ENCODE measurements at regions not wholly inside any gene's neighbourhood (a gene's known extent, or its start where the extent isn't known, plus 50 kb on each side); places are given as distances from the start of the nearest gene placed in this dataset.

DNA sequence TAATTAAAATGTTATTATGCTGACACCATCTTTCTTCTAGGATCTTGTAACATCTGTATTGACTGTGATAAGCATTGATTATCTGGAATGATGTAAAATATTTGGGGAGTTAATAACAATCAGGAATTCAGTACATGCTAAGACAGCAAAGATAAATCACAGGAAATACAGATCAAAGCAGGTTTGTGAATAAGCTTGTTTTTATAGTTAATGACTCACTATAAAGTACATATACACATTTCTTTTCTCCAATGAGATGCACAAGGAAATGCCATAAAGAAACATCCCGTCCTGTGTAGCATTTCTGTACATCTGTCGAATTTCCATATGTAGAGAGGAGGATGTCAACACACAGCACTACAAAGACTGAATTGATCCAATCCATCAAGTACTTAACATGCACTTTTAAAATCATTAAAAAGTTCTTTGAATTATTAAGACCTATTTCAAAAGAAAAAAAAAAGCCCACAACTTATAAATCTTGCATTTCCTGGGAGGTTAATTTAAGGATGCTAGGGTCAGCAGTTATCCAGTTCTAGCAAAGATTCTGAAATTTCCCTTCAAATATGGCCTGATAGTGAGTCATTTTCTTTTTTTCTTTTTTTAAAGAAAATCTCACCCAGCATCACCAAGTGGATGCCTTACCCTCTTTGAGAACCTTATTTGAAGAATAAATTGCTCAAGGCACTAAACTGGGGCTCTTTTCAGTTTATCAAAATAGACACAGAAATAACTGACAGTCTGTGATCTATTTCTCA lies 243.2 kb upstream of the NR5A2 start:
- Mint-ChIP-seq H3K36me3 (ENCODE audit: low read depth) (no peaks in the 10 kb centered on the region), H3K27ac (no peak overlapping the region), H3K4me1 (ENCODE audit: low read depth) (no peaks in the 10 kb centered on the region), H3K4me3 (no peak overlapping the region), H3K9me3 (no peaks in the 10 kb centered on the region), H3K27me3 (peaks cover 9% of the 10 kb centered on the region)
- no peak for DNase-seq

DNA sequence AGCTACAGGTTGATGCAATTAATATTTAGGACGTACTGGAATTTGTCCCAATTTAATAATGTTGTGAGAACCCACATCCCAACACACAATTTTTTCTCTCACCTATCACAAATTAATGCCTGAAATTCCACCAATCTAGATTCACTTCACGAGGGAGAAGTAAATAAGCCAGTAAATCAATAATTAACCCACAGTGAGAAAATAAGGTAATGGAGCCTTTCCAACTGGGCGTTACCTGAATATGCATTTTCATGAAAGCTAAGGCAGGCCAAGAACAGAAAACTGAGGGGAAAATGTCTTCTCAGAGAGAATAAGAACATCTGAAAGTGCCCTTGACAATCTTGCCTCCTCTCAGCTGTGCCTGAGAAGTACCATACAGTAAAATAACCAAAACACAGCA lies 240.8 kb upstream of the NR5A2 start:
- DNase-seq = no peak
- Mint-ChIP-seq H3K27me3 (peaks cover 9% of the 10 kb centered on the region), H3K36me3 (ENCODE audit: low read depth) (no peaks in the 10 kb centered on the region), H3K4me1 (ENCODE audit: low read depth) (no peaks in the 10 kb centered on the region), H3K27ac (no peak overlapping the region), H3K9me3 (no peaks in the 10 kb centered on the region), H3K4me3 (no peak overlapping the region)

DNA sequence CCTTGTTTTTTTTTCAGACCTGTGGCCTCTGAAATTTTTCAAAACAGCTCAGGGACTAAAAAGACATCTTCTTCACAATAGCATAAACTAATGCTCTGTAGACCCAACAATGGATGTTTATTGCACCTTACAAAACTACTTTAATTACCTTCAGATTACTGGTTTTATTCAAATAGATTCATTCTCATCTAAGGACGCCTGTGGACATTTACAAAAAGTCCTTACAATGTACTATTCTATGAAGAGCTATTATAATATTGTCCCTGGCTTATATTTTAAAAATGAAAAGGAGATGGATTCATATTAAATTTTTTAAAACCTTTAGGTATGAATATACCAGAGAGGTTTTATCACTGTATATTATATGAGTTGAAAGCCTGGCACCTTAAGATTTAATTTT lies 238.4 kb upstream of the NR5A2 start:
- H3K27me3 Mint-ChIP-seq = peaks cover 9% of the 10 kb centered on the region
- H3K9me3 Mint-ChIP-seq = no peaks in the 10 kb centered on the region
- no peaks in the 10 kb centered on the region for H3K36me3 Mint-ChIP-seq (ENCODE audit: low read depth)

DNA sequence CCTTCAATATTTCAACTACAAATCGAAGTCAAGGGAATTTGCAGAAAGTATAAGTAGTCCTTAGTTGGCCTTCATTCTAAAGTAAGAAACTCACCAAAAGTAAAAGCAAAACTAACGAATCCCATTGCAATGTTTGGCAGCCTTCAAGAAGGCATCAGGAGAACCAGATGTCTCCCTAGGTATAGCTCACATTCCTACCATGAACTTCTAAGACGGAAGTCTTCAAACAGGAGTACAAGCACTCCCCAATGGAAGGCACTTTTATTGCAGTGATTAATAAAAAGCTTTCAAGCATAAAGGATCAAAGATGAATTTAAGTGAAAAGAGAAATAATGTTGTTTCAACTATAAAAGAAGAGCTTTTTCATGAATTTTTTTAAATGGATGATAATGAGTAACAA lies 236.0 kb upstream of the NR5A2 start:
- Mint-ChIP-seq H3K36me3 (ENCODE audit: low read depth) (no peaks in the 10 kb centered on the region), H3K4me3 (no peak overlapping the region), H3K9me3 (no peaks in the 10 kb centered on the region), H3K27ac (no peak overlapping the region), H3K27me3 (peaks cover 6% of the 10 kb centered on the region), H3K4me1 (ENCODE audit: low read depth) (no peaks in the 10 kb centered on the region)
- no peak for DNase-seq

More for the DNA sequence above, 238.4 kb upstream of the NR5A2 start:
- DNase-seq = no peak
- H3K4me1 Mint-ChIP-seq (ENCODE audit: low read depth) = no peaks in the 10 kb centered on the region
- no peak overlapping the region for H3K4me3 Mint-ChIP-seq
- H3K27ac Mint-ChIP-seq = no peak overlapping the region

DNA sequence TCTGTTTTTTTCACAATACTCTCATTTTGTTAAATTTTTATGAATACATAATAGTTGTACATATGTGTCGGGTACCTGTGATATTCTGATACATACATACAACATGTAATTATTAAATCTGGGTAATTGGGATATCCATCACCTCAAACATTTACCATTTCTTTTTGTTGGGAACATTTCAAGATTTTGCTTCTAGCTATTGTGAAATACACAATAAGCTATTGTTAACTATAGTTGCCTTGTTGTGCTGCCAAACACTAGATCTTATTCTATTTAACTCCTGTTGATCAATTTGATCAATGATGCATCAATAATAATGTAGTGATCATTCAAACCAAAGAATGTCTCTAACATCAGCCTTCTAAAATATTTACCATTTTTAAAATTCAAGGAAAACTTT lies 234.6 kb upstream of the NR5A2 start:
- H3K4me1 Mint-ChIP-seq (ENCODE audit: low read depth) = no peaks in the 10 kb centered on the region
- no peak overlapping the region for H3K27ac Mint-ChIP-seq
- no peaks in the 10 kb centered on the region for H3K9me3 Mint-ChIP-seq
- peaks cover 2% of the 10 kb centered on the region for H3K27me3 Mint-ChIP-seq
- H3K4me3 Mint-ChIP-seq = no peak overlapping the region
- DNase-seq = no peak
- no peaks in the 10 kb centered on the region for H3K36me3 Mint-ChIP-seq (ENCODE audit: low read depth)

DNA sequence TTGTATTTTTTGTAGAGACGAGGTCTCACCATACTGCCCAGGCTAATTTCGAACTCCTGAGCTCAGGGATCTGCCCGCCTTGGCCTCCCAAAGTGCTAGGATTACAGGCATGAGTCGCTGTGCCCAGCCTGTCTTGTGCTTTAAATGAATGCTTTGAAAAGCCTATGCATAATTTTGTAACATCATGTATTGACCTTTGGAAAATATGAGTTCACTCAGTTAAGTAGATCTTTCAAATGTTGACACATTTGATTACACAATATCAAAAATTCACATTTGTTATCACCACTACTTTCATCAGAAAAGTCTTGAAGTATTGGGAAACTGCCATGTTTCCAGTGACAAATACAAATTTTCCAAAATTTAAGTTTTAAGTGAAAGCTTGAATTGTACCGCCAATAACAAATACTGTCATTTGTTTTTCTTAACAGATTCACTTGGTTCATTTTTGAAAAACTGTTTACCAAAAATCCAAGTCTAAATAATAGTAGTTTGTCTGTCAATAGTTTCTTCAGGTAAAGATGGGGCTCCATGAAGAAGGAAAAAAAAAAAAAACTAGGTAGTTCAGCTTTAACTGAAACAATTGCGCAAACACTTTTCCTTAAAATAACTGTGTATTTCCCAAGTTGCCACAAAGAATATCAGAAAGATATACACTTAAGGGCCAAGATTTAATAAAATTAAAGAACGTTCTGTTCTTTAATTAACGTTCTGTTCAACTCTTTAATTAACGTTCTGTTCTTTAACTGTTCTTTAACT lies 233.2 kb upstream of the NR5A2 start:
- H3K36me3 Mint-ChIP-seq (ENCODE audit: low read depth) = no peaks in the 10 kb centered on the region
- no peaks in the 10 kb centered on the region for H3K4me1 Mint-ChIP-seq (ENCODE audit: low read depth)
- peaks cover 3% of the 10 kb centered on the region for H3K27me3 Mint-ChIP-seq
- no peak for DNase-seq
- H3K4me3 Mint-ChIP-seq = no peak overlapping the region
- H3K27ac Mint-ChIP-seq = no peak overlapping the region
- no peaks in the 10 kb centered on the region for H3K9me3 Mint-ChIP-seq

DNA sequence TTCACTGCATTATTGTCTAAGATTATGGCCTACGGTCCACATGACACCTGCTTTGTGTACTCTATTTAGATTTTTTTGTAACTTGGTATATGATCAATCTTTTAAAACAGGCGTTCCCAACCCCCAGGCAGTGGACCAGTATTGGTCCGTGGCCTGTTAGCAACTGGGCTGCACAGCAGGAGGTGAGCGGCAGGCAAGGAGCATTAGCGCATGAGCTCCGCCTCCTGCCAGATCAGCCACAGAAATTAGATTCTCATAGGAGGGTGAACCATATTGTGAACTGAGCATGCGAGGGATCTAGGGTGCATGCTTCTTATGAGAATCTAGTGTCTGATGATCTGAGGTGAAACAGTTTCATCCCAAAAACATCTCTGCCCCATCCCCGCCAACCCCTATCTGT lies 228.4 kb upstream of the NR5A2 start:
- DNase-seq = no peak
- peaks cover 11% of the 10 kb centered on the region for H3K27me3 Mint-ChIP-seq
- H3K4me3 Mint-ChIP-seq = no peak overlapping the region
- no peaks in the 10 kb centered on the region for H3K4me1 Mint-ChIP-seq (ENCODE audit: low read depth)
- no peak overlapping the region for H3K27ac Mint-ChIP-seq
- H3K9me3 Mint-ChIP-seq = no peaks in the 10 kb centered on the region
- H3K36me3 Mint-ChIP-seq (ENCODE audit: low read depth) = no peaks in the 10 kb centered on the region

DNA sequence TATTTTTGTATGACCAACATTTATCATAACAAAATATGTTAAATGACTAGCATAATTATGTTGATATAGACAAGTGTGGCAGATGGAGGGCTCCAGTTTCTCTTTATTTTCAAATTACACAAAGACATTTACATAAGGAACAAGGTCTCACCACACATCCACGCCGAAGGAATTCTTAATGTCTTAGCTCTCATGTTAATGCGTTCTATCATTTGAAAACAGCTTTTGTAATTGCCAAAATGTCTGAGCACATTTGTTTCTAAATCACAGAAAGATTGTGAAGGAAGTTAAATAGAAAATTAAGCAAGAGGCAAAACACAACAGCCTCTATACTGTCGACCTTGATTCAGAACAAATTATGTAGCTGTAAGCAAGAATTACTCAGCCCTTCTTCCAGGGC lies 223.0 kb upstream of the NR5A2 start:
- DNase-seq = no peak
- no peak overlapping the region for H3K4me3 Mint-ChIP-seq
- no peak overlapping the region for H3K27ac Mint-ChIP-seq
- H3K27me3 Mint-ChIP-seq = peaks cover 12% of the 10 kb centered on the region
- no peaks in the 10 kb centered on the region for H3K36me3 Mint-ChIP-seq (ENCODE audit: low read depth)
- no peaks in the 10 kb centered on the region for H3K4me1 Mint-ChIP-seq (ENCODE audit: low read depth)
- no peaks in the 10 kb centered on the region for H3K9me3 Mint-ChIP-seq

DNA sequence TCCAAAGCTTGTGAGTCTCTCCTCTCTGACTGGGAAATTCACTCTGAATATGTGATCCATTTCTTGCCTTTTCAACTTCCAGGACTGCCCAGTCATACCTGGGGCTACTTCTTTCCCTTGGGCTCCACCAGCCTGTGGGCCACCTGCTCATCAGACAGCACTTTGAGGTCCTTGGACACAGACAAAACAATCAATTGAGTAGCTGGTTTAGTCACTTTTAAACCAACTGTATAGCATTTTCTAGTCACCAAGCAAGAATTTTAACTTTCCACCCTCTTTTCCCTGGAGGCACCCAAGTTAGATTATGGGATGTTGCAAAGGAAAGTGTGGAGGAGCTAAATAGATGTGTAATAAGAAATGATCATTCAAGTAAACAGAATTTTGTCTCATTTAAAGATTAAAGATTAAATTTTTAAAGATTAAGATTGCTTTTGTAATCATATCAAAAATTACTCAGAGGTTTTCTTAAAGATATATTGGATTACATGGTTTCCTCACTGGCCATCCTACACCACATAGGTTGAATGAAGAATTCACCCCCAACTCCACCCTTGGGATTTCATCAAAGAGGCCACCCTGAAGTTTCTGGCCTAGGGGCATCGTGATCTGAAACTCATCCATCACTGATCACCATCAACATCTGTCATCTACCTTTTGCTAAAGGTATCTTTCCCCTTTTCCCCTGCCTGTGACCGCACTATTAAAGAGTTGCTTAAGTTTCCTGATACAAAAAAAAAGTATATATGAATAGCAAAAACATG lies 219.2 kb upstream of the NR5A2 start:
- no peak for DNase-seq
- H3K36me3 Mint-ChIP-seq (ENCODE audit: low read depth) = no peaks in the 10 kb centered on the region
- peaks cover 18% of the 10 kb centered on the region for H3K27me3 Mint-ChIP-seq
- H3K9me3 Mint-ChIP-seq = no peaks in the 10 kb centered on the region
- no peak overlapping the region for H3K4me3 Mint-ChIP-seq
- H3K4me1 Mint-ChIP-seq (ENCODE audit: low read depth) = no peaks in the 10 kb centered on the region
- H3K27ac Mint-ChIP-seq = no peak overlapping the region

DNA sequence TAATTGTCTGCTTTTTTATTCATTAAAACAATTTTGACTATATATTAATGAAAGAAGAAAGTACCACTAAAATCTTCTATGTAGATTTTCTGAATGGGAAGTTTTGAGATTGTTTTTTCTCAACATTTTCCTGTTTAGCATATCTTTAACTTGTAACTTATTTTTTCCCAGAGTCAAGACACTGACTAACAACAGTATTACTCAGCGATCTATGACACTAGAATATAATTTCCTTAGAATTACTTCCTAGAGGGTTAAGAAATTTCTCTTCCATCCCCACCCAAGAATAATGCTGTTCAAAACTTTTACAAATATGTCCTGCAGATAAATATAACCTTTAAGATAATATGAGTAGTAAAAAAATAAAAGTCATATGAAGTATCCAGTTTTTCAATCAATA lies 218.2 kb upstream of the NR5A2 start:
- no peak overlapping the region for H3K4me3 Mint-ChIP-seq
- no peaks in the 10 kb centered on the region for H3K4me1 Mint-ChIP-seq (ENCODE audit: low read depth)
- H3K9me3 Mint-ChIP-seq = no peaks in the 10 kb centered on the region
- H3K36me3 Mint-ChIP-seq (ENCODE audit: low read depth) = no peaks in the 10 kb centered on the region
- DNase-seq = no peak
- no peak overlapping the region for H3K27ac Mint-ChIP-seq
- H3K27me3 Mint-ChIP-seq = peaks cover 18% of the 10 kb centered on the region

DNA sequence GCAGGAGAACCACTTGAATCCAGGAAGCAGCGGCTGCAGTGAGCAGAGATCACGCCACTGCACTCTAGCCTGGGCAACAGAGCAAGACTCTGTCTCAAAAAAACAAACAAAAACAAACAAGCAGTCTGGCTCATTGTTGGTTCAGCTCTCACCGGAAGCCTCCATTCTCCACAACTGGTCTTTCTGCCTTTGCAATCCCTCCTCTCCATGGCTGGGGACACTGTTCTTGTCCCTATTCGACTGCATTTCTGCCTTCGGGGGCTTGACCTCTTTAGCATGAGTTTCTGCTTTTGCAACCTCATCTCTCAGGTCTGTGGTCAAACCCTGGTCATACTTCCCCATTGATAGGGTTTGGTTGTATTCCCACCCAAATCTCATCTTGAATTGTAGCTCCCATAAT lies 216.3 kb upstream of the NR5A2 start:
- Mint-ChIP-seq H3K36me3 (ENCODE audit: low read depth) (no peaks in the 10 kb centered on the region), H3K27me3 (peaks cover 17% of the 10 kb centered on the region), H3K9me3 (peaks cover 2% of the 10 kb centered on the region), H3K4me3 (no peak overlapping the region), H3K27ac (no peak overlapping the region), H3K4me1 (ENCODE audit: low read depth) (no peaks in the 10 kb centered on the region)
- DNase-seq = no peak

DNA sequence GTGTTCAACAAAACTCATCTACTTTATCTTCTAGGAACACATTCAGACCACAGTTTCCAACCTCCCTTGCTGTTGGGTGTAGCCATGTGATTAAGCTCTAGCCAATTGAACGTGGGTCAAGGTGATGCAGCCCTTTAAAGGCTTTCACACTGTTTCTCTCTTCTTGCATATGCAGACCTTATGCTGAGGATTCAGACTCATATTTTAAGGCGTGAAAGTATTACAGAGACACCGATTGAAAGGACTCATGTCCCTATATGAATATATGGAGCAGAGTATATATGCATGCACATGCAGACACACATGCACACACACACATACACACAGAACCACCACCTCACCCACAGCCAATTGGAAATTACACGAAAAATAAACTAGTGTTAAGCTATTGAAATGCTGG lies 214.3 kb upstream of the NR5A2 start:
- H3K36me3 Mint-ChIP-seq (ENCODE audit: low read depth) = no peaks in the 10 kb centered on the region
- H3K9me3 Mint-ChIP-seq = peaks cover 2% of the 10 kb centered on the region
- H3K4me3 Mint-ChIP-seq = no peak overlapping the region
- peaks cover 21% of the 10 kb centered on the region for H3K27me3 Mint-ChIP-seq
- no peak for DNase-seq
- H3K4me1 Mint-ChIP-seq (ENCODE audit: low read depth) = no peaks in the 10 kb centered on the region
- no peak overlapping the region for H3K27ac Mint-ChIP-seq

DNA sequence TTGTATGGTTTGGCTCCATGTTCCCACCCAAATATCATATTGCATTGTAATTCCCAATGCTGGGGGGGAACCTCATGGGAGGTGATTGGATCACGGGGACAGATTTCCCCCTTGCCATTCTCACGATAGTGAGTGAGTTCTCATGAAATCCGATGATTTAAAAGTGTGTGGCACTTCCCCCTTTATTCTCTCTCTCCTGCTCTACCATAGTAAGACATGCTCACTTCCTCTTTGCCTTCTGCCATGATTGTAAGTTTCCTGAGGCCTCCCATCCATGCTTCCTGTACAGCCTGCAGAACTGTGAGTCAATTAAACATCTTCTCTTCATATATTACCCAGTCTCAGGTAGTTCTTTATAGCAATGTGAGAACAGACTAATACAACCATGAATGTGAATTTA lies 211.6 kb upstream of the NR5A2 start:
- no peak for DNase-seq
- H3K4me1 Mint-ChIP-seq (ENCODE audit: low read depth) = peaks cover 4% of the 10 kb centered on the region
- no peaks in the 10 kb centered on the region for H3K36me3 Mint-ChIP-seq (ENCODE audit: low read depth)
- H3K9me3 Mint-ChIP-seq = peaks cover 2% of the 10 kb centered on the region
- no peak overlapping the region for H3K27ac Mint-ChIP-seq
- no peak overlapping the region for H3K4me3 Mint-ChIP-seq
- peaks cover 22% of the 10 kb centered on the region for H3K27me3 Mint-ChIP-seq

DNA sequence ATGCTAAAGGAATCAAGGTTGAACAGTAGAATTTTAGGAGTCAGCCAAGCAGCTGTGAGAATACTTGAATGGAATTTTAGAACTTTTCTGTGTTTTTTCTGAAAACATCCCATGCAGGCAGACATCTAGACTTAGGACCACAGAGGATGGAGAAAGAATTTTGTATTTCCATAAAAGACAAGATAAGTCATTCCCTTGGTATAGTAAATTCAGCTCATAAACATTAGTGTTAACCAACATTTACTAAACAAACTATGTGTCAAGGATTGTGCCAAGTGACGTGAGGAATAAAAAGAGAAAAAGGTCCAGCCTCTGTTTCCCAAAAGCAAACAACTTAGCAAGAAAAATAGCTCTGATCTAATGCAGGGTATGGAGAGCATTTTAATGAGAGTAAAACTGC lies 210.2 kb upstream of the NR5A2 start:
- peaks cover 2% of the 10 kb centered on the region for H3K9me3 Mint-ChIP-seq
- no peaks in the 10 kb centered on the region for H3K36me3 Mint-ChIP-seq (ENCODE audit: low read depth)
- no peak overlapping the region for H3K27ac Mint-ChIP-seq
- no peak for DNase-seq
- H3K4me1 Mint-ChIP-seq (ENCODE audit: low read depth) = peaks cover 10% of the 10 kb centered on the region
- H3K27me3 Mint-ChIP-seq = peaks cover 16% of the 10 kb centered on the region
- H3K4me3 Mint-ChIP-seq = no peak overlapping the region

All from activated T-cell treated with anti-CD3 and anti-CD28 coated beads, Interleukin-2, amount 50 U/mL, for 24 hours (primary cell).